ENCODE measurements at regions not wholly inside any gene's neighbourhood (a gene's known extent, or its start where the extent isn't known, plus 50 kb on each side); places are given as distances from the start of the nearest gene placed in this dataset.

GRCh38 chr6:105940990-105941389 is 145.1 kb upstream of the PRDM1 start:
- TF ChIP-seq TCF12 (IDR thresholded peaks at IDR 0.05) = no peak
- no peak for TF ChIP-seq TCF12 (CRISPR knock-in tag; IDR thresholded peaks at IDR 0.05)
- no peak for TF ChIP-seq NFKB2 (CRISPR knock-in tag; IDR thresholded peaks at IDR 0.05; ENCODE audit: borderline replicate concordance)
- no peak for TF ChIP-seq TBX2 (CRISPR knock-in tag; IDR thresholded peaks at IDR 0.05; ENCODE audit: borderline replicate concordance)
- TF ChIP-seq SP5 (CRISPR knock-in tag; IDR thresholded peaks at IDR 0.05; ENCODE audit: borderline replicate concordance, low read depth) = no peak
- TF ChIP-seq HOXA7 (CRISPR knock-in tag; IDR thresholded peaks at IDR 0.05) = no peak
- TF ChIP-seq ZMAT5 (CRISPR knock-in tag; IDR thresholded peaks at IDR 0.05; ENCODE audit: borderline replicate concordance, low read depth) = no peak
- no peak for TF ChIP-seq ZNF12 (CRISPR knock-in tag; IDR thresholded peaks at IDR 0.05)
- no peak for TF ChIP-seq RXRA (CRISPR knock-in tag; IDR thresholded peaks at IDR 0.05)
- TF ChIP-seq ETV5 (CRISPR knock-in tag; IDR thresholded peaks at IDR 0.05; ENCODE audit: borderline replicate concordance) = no peak
- TF ChIP-seq ZNF747 (CRISPR knock-in tag; IDR thresholded peaks at IDR 0.05; ENCODE audit: borderline replicate concordance) = no peak
- TF ChIP-seq PAWR (CRISPR knock-in tag; IDR thresholded peaks at IDR 0.05; ENCODE audit: borderline replicate concordance) = no peak
- no peak for TF ChIP-seq ZSCAN12 (CRISPR knock-in tag; IDR thresholded peaks at IDR 0.05)
- TF ChIP-seq THYN1 (CRISPR knock-in tag; IDR thresholded peaks at IDR 0.05; ENCODE audit: borderline replicate concordance, low read depth) = no peak
- TF ChIP-seq SYNCRIP (IDR thresholded peaks at IDR 0.05; ENCODE audit: insufficient read depth, low read depth, low read length) = no peak
- TF ChIP-seq ZNF451 (CRISPR knock-in tag; IDR thresholded peaks at IDR 0.05) = no peak
- no peak for TF ChIP-seq ETS1 (CRISPR knock-in tag; IDR thresholded peaks at IDR 0.05)
- TF ChIP-seq ZNF414 (CRISPR knock-in tag; IDR thresholded peaks at IDR 0.05) = no peak
- intact Hi-C loops (cut with micrococcal nuclease; ENCODE audit: unreplicated experiment) = no loop called here
- ATAC-seq (no peak), DNase-seq (ENCODE audit: low spot score) (no peak), FAIRE-seq (no peak)
- ChIA-PET POLR2A (no interaction called here), CTCF (ENCODE audit: low intra/inter-chr PET ratio, low total read pairs) (no interaction called here)
- 2% methylated on average over 2 of the region's 2 CpGs for WGBS (ENCODE audit: low lambda C conversion rate)
- H3K4me2 ChIP-seq (ENCODE audit: low read depth, low read length) = no peak overlapping the region
- no peak overlapping the region for H3K27ac ChIP-seq (ENCODE audit: extremely low read length, insufficient read depth, low read length)
- no peaks in the 10 kb centered on the region for H4K20me1 ChIP-seq (ENCODE audit: insufficient read depth, low read length)
- H3K27me3 ChIP-seq (ENCODE audit: control insufficient read depth in 1 of 2, insufficient read depth in 2 of 2, low read length in 2 of 2) = no peaks in the 10 kb centered on the region
- H2AFZ ChIP-seq (ENCODE audit: low read length) = no peak overlapping the region
- no peak overlapping the region for H3K4me3 ChIP-seq (replicated peaks in 1 of 3; ENCODE audit: insufficient read depth in 1 of 3, low read depth in 2 of 3, low read length in 3 of 3)
- no peaks in the 10 kb centered on the region for H3K79me2 ChIP-seq (ENCODE audit: insufficient read depth, low read length)
- H3K9ac ChIP-seq (ENCODE audit: insufficient read depth, low read depth, low read length) = no peak overlapping the region
- no peaks in the 10 kb centered on the region for H3K4me1 ChIP-seq (ENCODE audit: insufficient read depth, low read length)
- H3K36me3 ChIP-seq (replicated peaks in 1 of 2; ENCODE audit: control insufficient read depth in 1 of 2, insufficient read depth in 2 of 2, low read length in 2 of 2) = no peaks in the 10 kb centered on the region
- BruUV-seq (replicated peaks) = no TSS peak
- no peaks in the 10 kb centered on the region for H3K9me3 ChIP-seq (ENCODE audit: low read length)
- in situ Hi-C loops (cut with HindIII; ENCODE audit: extremely low pct_ligation_motif_present, low pct_unique_long_range_greater_than_20kb) = no loop called here
